Tibial nerve (tissue), 3 donors: ENCODE measurements at regions not wholly inside any gene's neighbourhood (a gene's known extent, or its start where the extent isn't known, plus 50 kb on each side); places are given as distances from the start of the nearest gene placed in this dataset.

Experiments
- CTCF ChIP-seq, 5 experiments: fragments of 200-600 bp in 3 of 5; fragments of 450-650 bp in 2 of 5; sonication (generic) in 3 of 5; IDR thresholded peaks; one replicate each; pipeline ENCODE4 v1.5.1; 2016 to 2019; ENCODE audit warnings: antibody characterized with exemption in 5 of 5, mild to moderate bottlenecking in 3 of 5, moderate library complexity in 2 of 5
- POLR2A ChIP-seq, 2 donors: fragments of 450-650 bp; IDR thresholded peaks; one replicate each; pipeline ENCODE4 v1.6.1; 2017; ENCODE audit warnings: antibody characterized with exemption in 2 of 2, mild to moderate bottlenecking in 2 of 2, moderate library complexity in 2 of 2

- TF ChIP-seq POLR2A (IDR thresholded peaks at IDR 0.05) = no peak
- TF ChIP-seq CTCF (IDR thresholded peaks at IDR 0.05) = no peak
Measured at GRCh38 chr22:33986954-33987353, 66.7 kb upstream of the LARGE1 start.
